IPS DF 4.7 (cell line): ENCODE measurements at regions not wholly inside any gene's neighbourhood (a gene's known extent, or its start where the extent isn't known, plus 50 kb on each side); places are given as distances from the start of the nearest gene placed in this dataset.

Experiments
- DNase-seq: peaks from one replicate; pipeline ENCODE4 v3.0.0-alpha.2; 2013; ENCODE audit warnings: low spot score; ENCODE audit errors: extremely low read depth

- no peak for DNase-seq
Observed at GRCh38 chr14:101191721-101192660, 288.5 kb upstream of the RTL1 start.

- DNase-seq = no peak
Observed at GRCh38 chr14:101192661-101193000, 289.1 kb upstream of the RTL1 start.

GRCh38 chr14:101193106-101193844, 289.8 kb upstream of the RTL1 start:
- DNase-seq = no peak

- no peak for DNase-seq
Observed at GRCh38 chr14:101193845-101194372, 290.4 kb upstream of the RTL1 start.

GRCh38 chr14:101194373-101195308, 291.1 kb upstream of the RTL1 start:
- no peak for DNase-seq

GRCh38 chr14:101195309-101195901, 291.9 kb upstream of the RTL1 start:
- no peak for DNase-seq

GRCh38 chr14:101196051-101196712, 292.7 kb upstream of the RTL1 start:
- no peak for DNase-seq

- DNase-seq = no peak
Observed at GRCh38 chr14:101196795-101197590, 293.5 kb upstream of the RTL1 start.

GRCh38 chr14:101197595-101198397, 294.3 kb upstream of the RTL1 start:
- no peak for DNase-seq

- DNase-seq = no peak
Observed at GRCh38 chr14:101198398-101199027, 295.0 kb upstream of the RTL1 start.

- DNase-seq = no peak
Observed at GRCh38 chr14:101199028-101199770, 295.7 kb upstream of the RTL1 start.

- no peak for DNase-seq
Observed at GRCh38 chr14:101200008-101200649, 296.6 kb upstream of the RTL1 start.

GRCh38 chr14:101200650-101201516, 297.4 kb upstream of the RTL1 start:
- DNase-seq = no peak

- DNase-seq = no peak
Observed at GRCh38 chr14:101201535-101202151, 298.1 kb upstream of the RTL1 start.

GRCh38 chr14:101202627-101203404, 299.3 kb upstream of the RTL1 start:
- no peak for DNase-seq
